GM23338 (cell line): ENCODE measurements at regions not wholly inside any gene's neighbourhood (a gene's known extent, or its start where the extent isn't known, plus 50 kb on each side); places are given as distances from the start of the nearest gene placed in this dataset.

Experiments used
- ATAC-seq: fragments of 200-7000 bp; cut with Tn5 transposase; 3 replicates; pipeline ENCODE4 v1.9.1; 2020
- DNase-seq: peaks from one replicate; pipeline ENCODE4 v3.0.0-alpha.2; 2015; ENCODE audit warnings: low spot score
- H2AFZ ChIP-seq: fragments of 200-600 bp; sonication (generic); 2 replicates; pipeline ENCODE4 v1.8.0; 2016; ENCODE audit warnings: antibody characterized with exemption, mild to moderate bottlenecking, moderate library complexity
- H3F3A ChIP-seq: fragments of 200-600 bp; sonication (generic); replicated peaks from 2 replicates; pipeline ENCODE4 v1.8.0; 2017; ENCODE audit warnings: antibody characterized with exemption, mixed run types, low read depth
- H3K27ac ChIP-seq: fragments of 200-600 bp; sonication (generic); 2 replicates; pipeline ENCODE4 v1.6.1; 2016; ENCODE audit warnings: low read depth
- H3K27me3 ChIP-seq: fragments of 200-600 bp; sonication (generic); 2 replicates; pipeline ENCODE4 v1.8.0; 2016; ENCODE audit warnings: mild to moderate bottlenecking, mixed run types, moderate library complexity; ENCODE audit not compliant: insufficient read depth
- H3K36me3 ChIP-seq: fragments of 200-600 bp; sonication (generic); 2 replicates; pipeline ENCODE4 v1.8.0; 2016; ENCODE audit warnings: mild to moderate bottlenecking; ENCODE audit not compliant: insufficient read depth
- H3K4me1 ChIP-seq: fragments of 200-600 bp; sonication (generic); 2 replicates; pipeline ENCODE4 v1.8.0; 2016; ENCODE audit warnings: mild to moderate bottlenecking, moderate library complexity; ENCODE audit not compliant: insufficient read depth
- H3K4me2 ChIP-seq: fragments of 200-600 bp; sonication (generic); 2 replicates; pipeline ENCODE4 v1.7.1; 2017; ENCODE audit warnings: mixed run types
- H3K4me3 ChIP-seq: fragments of 200-600 bp; sonication (generic); 2 replicates; pipeline ENCODE4 v1.6.1; 2016; ENCODE audit warnings: mixed run types
- H3K79me2 ChIP-seq: fragments of 200-600 bp; sonication (generic); replicated peaks from 2 replicates; pipeline ENCODE4 v1.8.0; 2017; ENCODE audit warnings: mild to moderate bottlenecking; ENCODE audit not compliant: insufficient read depth
- H3K9me2 ChIP-seq: fragments of 200-600 bp; sonication (generic); 2 replicates; pipeline ENCODE4 v1.8.0; 2017; ENCODE audit not compliant: insufficient read depth
- H4K20me1 ChIP-seq: fragments of 200-600 bp; sonication (generic); replicated peaks from 2 replicates; pipeline ENCODE4 v1.8.0; 2017; ENCODE audit warnings: mild to moderate bottlenecking; ENCODE audit not compliant: insufficient read depth
- H3K27ac Mint-ChIP-seq: 2 replicates; pipeline ENCODE4 v1.8.0; 2020; ENCODE audit warnings: inconsistent platforms, mild to moderate bottlenecking, moderate library complexity, mixed read lengths
- H3K27me3 Mint-ChIP-seq: 3 replicates; pipeline ENCODE4 v1.8.0; 2022; ENCODE audit warnings: low read depth, mild to moderate bottlenecking, moderate library complexity, mixed read lengths, inconsistent platforms; ENCODE audit not compliant: insufficient read depth, poor library complexity
- H3K36me3 Mint-ChIP-seq: 3 replicates; pipeline ENCODE4 v1.8.0; 2021; ENCODE audit warnings: low read depth, mild to moderate bottlenecking, inconsistent platforms, moderate library complexity, mixed read lengths
- H3K4me1 Mint-ChIP-seq: 3 replicates; pipeline ENCODE4 v1.8.0; 2020; ENCODE audit warnings: mild to moderate bottlenecking, inconsistent platforms, mixed read lengths
- H3K4me3 Mint-ChIP-seq: 3 replicates; pipeline ENCODE4 v1.8.0; 2021; ENCODE audit warnings: moderate library complexity, mild to moderate bottlenecking, inconsistent platforms, mixed read lengths
- H3K9me3 Mint-ChIP-seq: 3 replicates; pipeline ENCODE4 v1.8.0; 2020; ENCODE audit warnings: moderate library complexity, mild to moderate bottlenecking, inconsistent platforms, mixed read lengths
- CREB1 ChIP-seq: fragments of 250-450 bp; sonication (Bioruptor Pico); IDR thresholded peaks from 2 replicates; pipeline ENCODE4 v1.5.0; 2020; ENCODE audit warnings: low read depth, mild to moderate bottlenecking, moderate library complexity
- ETS1 ChIP-seq: IDR thresholded peaks from 2 replicates; pipeline ENCODE4 v1.6.1; 2016; ENCODE audit warnings: antibody characterized with exemption
- EZH2phosphoT487 ChIP-seq: fragments of 200-600 bp; sonication (generic); IDR thresholded peaks from one replicate; pipeline ENCODE4 v1.8.1; 2018; ENCODE audit warnings: antibody characterized with exemption; ENCODE audit not compliant: unreplicated experiment
- JUNB ChIP-seq: IDR thresholded peaks from one replicate; pipeline ENCODE4 v1.6.1; 2016; ENCODE audit warnings: antibody characterized with exemption; ENCODE audit not compliant: unreplicated experiment
- NANOG ChIP-seq: IDR thresholded peaks from 2 replicates; pipeline ENCODE4 v1.6.1; 2016; ENCODE audit warnings: antibody characterized with exemption, borderline replicate concordance
- POLR2AphosphoS5 ChIP-seq: IDR thresholded peaks from 2 replicates; pipeline ENCODE4 v1.6.1; 2016; ENCODE audit warnings: antibody characterized with exemption, low read depth
- STAT1 ChIP-seq: IDR thresholded peaks from one replicate; pipeline ENCODE4 v1.6.1; 2016; ENCODE audit warnings: antibody characterized with exemption; ENCODE audit not compliant: unreplicated experiment
- ZNF114 ChIP-seq: fragments of 250-450 bp; sonication (Bioruptor Pico); IDR thresholded peaks from 2 replicates; pipeline ENCODE4 v1.5.0; 2020; ENCODE audit warnings: mild to moderate bottlenecking, moderate library complexity
- ZNF331 ChIP-seq: fragments of 250-450 bp; sonication (Bioruptor Pico); IDR thresholded peaks from 2 replicates; pipeline ENCODE4 v1.5.0; 2020; ENCODE audit warnings: low read depth, mild to moderate bottlenecking, moderate library complexity
- ZNF462 ChIP-seq: fragments of 250-450 bp; sonication (Bioruptor Pico); IDR thresholded peaks from 2 replicates; pipeline ENCODE4 v1.5.0; 2020; ENCODE audit warnings: mild to moderate bottlenecking, moderate library complexity

- Mint-ChIP-seq H3K4me3 (no peak overlapping the region), H3K36me3 (peaks cover 10% of the 10 kb centered on the region; the same call in 2 of the 3 replicates), H3K9me3 (peaks cover 15% of the 10 kb centered on the region), H3K27me3 (peaks cover 5% of the 10 kb centered on the region), H3K27ac (no peak overlapping the region), H3K4me1 (no peaks in the 10 kb centered on the region)
- Histone ChIP-seq H2AFZ (no peak overlapping the region), H3K4me2 (no peak overlapping the region), H3F3A (no peaks in the 10 kb centered on the region), H3K79me2 (no peaks in the 10 kb centered on the region), H3K9me2 (peaks cover 5% of the 10 kb centered on the region; the same call in 1 of the 2 replicates), H3K27me3 (no peaks in the 10 kb centered on the region), H3K27ac (no peak overlapping the region), H4K20me1 (no peaks in the 10 kb centered on the region), H3K4me3 (no peak overlapping the region), H3K4me1 (no peaks in the 10 kb centered on the region), H3K36me3 (no peaks in the 10 kb centered on the region)
- ATAC-seq (no peak), DNase-seq (no peak)
- peak; percentile 87 for TF ChIP-seq ZNF331 (CRISPR knock-in tag)
- no peak for TF ChIP-seq CREB1 (CRISPR knock-in tag)
- TF ChIP-seq ZNF114 (CRISPR knock-in tag), result no peak
- TF ChIP-seq POLR2AphosphoS5, result no peak
- TF ChIP-seq NANOG, result no peak
- TF ChIP-seq ETS1, result no peak
Observed at GRCh38 chr5:6862306-6862705, 149.1 kb downstream of the TENT4A start.

GRCh38 chr5:6867712-6868111, 154.5 kb downstream of the TENT4A start:
- ATAC-seq (no peak), DNase-seq (no peak)
- Histone ChIP-seq H4K20me1 (no peaks in the 10 kb centered on the region), H3K4me3 (no peak overlapping the region), H3F3A (no peaks in the 10 kb centered on the region), H3K4me1 (no peaks in the 10 kb centered on the region), H3K27ac (no peak overlapping the region), H3K4me2 (no peak overlapping the region), H3K27me3 (no peaks in the 10 kb centered on the region), H3K36me3 (no peaks in the 10 kb centered on the region), H3K9me2 (peaks cover 5% of the 10 kb centered on the region; the same call in 1 of the 2 replicates), H2AFZ (no peak overlapping the region), H3K79me2 (no peaks in the 10 kb centered on the region)
- Mint-ChIP-seq H3K36me3 (peaks cover 9% of the 10 kb centered on the region; the same call in 2 of the 3 replicates), H3K27me3 (no peaks in the 10 kb centered on the region), H3K4me3 (no peak overlapping the region), H3K27ac (no peak overlapping the region), H3K9me3 (peaks cover 13% of the 10 kb centered on the region), H3K4me1 (no peaks in the 10 kb centered on the region)
- TF ChIP-seq CREB1 (CRISPR knock-in tag) (no peak), ZNF331 (CRISPR knock-in tag) (no peak), STAT1 (no peak), ETS1 (no peak), JUNB (no peak), ZNF114 (CRISPR knock-in tag) (no peak), EZH2phosphoT487 (no peak), ZNF462 (CRISPR knock-in tag) (no peak)
